Amygdala (tissue), 56 donors: ENCODE measurements at regions not wholly inside any gene's neighbourhood (a gene's known extent, or its start where the extent isn't known, plus 50 kb on each side); places are given as distances from the start of the nearest gene placed in this dataset.
"Not testable (repeated sequence)": the region's sequence is repeated elsewhere in the genome, so short reads cannot be mapped to it uniquely, and the experiment has no call there.

ENCODE experiments used
- DNase-seq, 56 donors: peaks; one replicate each; lab custom pipeline; 2025; lab: John Stamatoyannopoulos, UW

DNA sequence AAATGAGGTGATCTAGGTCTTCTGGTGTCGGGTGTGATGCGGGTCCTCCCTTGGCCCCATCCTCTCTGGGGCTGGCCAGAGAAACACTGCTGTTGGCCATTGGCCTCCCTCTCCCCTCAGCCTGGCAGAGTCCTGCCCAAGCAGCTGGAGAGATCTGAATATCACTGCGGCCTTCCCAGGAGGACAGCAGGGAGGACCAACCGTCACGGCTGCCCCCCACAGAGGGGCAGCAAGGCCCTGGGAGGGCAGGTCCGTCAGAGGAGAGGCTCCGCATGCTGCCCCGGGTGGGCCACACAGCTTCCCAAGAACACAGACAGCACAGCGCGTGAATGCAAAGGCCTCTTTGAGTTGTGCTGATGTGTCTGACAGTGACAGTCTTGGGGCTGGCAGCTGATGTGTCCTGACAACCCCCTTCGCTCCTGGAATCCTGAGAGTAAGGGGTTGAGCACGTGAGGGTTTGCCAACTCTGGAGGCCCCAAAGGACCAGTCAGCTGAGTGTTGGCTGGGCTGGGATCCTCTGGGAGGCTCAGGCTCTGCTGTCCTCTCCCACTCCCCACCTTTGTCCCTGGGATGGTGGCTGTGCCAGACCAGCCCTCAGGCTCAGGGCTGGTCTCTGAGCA lies 132.5 kb upstream of the UNC5B start:
- no peak for DNase-seq

DNA sequence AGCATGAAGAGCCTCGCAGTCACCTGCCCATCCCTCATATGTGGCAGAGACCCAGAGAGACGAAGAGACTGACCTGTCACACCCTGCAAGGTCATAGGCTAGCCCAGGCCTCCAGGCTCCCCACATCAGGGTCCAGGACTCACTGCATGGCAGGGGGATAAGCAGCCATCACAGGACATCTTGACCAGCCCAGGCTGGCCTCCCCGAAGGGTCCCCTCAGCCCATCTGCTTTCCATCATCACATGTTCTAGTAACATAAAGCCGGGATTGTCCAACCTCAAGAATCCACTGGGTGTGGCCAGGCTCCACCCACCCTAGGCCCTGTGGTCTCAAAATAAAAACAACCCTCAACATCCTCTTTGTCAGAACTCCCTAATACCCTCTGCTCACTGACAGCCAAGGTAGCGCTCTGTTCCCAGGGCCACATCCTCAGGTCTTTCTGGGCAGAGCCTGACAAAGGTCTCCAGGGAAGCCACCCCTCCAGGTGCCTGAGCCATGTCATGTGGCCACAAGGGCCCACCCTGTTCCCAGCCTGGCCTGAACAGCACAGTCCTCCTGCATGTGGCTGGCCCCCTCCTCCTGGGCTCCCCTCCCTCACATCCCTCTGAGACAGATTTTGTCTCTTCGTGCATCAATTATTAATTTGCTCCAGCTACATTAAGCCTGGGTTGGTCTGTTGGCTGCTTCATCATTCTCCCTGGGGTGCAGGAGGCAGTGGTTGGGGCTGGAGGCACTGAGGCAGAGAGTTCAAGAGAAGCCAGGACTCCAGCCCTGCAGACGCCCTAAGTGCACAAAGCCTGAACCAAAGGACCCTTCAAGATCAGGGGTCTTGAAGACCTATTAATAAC lies 131.8 kb upstream of the UNC5B start:
- no peak for DNase-seq

DNA sequence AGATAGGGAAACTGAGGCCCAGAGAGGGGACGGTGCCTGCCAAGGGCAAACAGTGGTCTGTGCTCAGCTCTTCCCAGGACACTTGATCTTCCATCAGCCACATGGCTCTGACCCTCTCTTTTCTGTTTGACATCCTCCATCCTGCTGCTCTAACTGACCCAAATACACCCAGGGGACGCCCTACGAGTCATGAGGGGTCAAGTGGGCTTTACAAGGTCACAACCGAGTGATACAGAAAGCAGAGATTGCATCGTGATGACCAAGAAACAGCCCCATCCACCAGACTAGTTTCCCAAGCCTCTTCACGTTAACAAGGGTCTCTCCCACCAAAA lies 131.2 kb upstream of the UNC5B start:
- DNase-seq, result no peak

DNA sequence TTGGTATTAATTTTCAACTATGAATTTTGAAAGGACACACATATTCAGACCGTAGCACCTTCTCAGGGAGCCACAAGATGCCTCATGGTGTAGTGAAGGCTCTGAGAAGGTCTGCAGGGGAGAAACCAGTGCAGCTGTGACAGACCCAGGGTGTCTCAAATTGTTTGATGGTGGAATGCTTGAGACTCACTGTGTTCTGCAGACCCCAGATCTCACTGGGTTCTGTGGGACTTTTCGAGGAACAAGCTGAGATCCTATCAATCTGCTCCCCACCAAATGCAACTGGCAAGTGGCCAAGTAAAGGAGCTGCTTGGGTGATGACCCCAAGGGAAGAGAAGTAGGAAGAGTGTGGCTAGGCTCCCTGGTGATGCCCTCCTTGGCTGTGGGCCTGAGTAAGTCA lies 130.5 kb upstream of the UNC5B start:
- DNase-seq, result no peak

DNA sequence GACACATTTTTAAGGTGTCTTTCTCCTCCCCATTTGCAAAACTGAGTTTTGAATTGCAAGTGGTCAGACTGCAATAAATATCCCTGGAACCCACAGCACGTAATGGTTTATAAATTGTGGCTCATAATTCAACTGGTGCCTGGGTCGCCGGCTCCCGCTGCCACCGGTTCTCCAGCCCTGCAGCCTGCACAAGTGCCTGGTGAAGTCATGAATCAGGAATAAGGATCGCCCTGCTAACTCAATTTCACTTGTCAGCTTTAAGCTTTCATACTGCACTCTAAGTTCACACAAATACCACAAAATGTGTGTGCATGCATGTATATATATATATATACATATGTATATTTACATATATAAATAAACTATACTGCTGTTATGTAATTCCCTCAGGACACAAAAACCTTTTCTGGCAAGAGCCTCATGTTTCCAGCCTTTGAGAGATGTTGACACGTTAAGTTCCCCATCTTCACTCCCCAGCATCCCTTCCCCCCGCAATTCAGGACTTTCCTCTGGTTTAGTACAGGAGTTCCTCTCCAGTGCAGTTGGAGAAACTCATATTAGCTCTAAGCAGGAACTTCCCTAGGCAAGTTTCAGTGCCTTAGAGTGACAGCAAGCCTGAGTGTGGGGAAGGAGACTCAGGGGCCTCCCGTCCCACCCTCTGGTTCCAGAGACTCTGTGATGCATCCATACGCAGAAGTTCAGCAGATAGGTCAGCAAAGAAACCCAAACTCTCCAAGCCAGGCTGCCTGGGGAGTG lies 129.2 kb upstream of the UNC5B start:
- DNase-seq, result no peak

DNA sequence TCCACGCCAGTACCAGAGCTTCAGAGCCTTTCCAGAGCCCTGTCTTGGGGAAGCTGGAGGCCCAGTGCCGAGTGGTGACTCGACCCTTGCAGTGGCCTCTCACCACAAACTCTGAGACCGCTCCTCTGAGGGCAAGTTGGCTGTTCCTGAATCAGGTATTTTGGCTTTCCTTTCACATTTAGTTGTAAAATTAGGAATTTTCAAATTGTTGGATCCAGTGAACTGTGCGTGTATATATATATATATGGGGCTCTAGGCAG lies 128.7 kb upstream of the UNC5B start:
- no peak for DNase-seq

DNA sequence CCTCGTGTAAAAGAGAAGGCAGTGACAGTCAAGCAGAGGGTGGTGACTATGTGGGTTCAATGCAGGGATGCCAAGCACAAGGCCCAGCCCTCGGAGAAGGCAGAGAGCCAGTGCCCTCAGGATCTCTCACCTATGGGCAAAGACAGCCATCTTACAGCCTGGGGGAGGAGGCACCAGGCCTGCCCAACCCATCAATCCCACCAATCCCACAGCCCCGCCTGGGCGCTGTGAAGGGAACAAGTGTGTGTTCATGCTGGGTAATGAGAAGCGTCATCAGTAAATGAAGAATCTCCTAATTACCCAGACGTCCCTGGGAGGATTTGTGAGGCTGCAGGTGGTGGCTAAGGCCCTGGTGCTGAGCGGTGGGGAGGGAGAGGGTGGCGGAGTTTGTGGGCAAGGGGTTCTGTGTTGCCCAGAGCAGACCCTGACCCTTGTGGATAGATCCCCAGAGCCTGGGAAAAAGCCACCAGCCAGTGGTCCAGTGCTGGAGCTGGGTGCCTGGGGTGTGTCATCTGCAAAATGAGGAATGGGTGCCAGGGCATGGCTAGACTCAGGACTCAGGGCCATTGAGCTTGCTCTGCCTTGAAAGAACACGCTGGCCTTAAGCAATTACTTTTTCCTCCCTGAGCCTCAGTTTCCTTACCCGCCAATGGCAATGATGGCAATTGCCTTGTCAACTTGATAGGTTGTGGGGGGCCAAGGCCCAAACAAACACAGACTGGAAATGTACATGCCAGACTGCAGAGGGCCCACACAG lies 128.1 kb upstream of the UNC5B start:
- DNase-seq, result no peak

DNA sequence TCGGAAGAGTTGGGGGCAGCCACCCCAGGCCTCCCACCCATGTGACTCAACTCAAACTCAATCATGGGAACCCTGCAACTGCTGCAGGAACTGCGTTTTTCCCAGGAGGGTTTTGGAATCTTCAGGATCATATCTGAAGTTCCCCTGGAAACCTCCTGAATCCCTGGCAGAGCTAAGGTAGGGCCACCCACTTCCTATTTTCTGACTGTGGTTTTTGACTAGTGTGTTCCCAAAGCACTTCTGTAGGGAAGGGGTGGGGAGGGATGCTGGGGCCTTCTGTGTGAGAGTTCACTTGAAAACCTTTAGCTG lies 127.6 kb upstream of the UNC5B start:
- DNase-seq, result no peak

DNA sequence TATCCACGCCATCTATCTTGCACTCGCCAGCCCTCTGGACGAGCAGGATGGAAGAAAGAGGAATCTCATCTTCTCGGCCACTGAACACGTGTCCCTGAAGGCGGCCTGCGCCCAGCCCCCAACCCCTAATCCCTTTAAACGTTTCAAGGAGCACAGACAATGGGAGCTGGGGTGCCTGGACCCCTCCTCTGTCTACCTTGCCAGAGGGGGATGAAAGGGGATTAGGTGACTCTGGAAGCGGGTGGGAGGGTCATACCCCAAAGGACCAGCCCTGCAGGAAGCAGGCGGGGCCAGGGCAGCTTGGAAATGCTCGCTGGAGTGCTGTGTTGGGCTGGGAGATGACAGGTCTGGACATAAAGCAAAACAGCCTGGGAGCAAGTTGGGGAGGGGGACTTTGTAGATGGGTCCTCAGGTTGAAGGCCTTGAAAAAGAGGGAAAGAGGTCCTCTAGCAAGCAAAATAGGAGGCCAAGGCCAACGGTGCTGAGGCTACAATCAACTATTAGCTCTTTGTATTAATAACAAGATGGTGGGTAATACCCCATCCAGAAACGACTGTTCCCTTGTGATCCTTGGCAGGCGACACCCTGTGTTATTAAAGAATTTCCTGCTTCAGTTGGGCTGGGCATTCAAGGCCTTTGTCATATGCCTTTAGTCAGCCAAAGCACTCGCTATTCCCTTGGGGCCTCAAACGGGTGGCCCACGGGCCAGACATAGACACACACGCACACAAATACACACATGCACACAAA lies 126.5 kb upstream of the UNC5B start:
- DNase-seq, result no peak

DNA sequence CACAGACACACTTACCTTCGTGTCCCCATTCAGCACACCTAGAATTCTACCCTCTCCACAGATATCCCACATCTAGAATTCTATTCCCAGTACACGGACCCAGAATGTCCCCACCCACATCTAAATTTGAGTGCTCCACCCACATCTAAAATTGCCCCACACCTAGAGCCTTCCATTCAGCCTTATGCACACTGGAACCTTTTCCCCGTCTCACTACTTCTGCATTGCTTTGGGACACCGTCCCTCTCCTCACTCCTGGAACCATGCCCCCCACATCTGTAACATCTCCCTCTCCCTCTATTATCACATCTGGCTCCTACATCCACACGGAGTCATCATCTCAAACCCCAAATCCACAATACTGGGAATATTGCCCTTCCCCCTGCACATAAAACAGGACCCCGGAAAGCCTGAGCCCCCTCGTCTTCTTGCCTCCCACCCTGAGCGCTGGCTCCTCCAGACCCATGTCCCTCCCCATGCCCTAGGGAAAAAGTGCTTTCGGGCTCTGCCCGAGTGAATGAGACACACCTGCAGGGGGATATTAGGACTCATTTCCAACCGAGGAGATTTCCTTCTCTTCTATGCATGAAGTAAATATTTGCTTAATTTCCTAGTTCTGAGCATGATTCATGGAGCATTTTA lies 125.8 kb upstream of the UNC5B start:
- DNase-seq, result no peak

DNA sequence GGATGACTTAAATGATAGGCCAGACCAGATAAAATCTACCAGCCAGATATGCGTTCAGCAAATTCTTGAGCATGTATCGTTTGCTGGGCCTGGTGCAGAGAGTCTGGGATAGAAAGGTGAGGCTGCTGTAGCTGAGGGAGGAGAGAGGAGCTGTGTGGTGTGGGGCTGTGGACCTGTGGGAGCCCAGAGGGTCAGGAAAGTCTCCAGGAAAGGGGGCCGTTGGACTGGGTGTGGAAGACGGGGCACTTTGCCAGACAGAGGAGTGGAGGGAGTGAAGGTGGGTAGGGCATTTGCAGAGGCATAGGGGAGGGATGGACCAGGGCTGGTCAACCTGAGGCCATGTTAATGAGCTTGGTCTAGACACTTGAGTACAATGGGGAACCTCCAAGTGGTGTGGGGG lies 124.7 kb upstream of the UNC5B start:
- DNase-seq, result no peak

DNA sequence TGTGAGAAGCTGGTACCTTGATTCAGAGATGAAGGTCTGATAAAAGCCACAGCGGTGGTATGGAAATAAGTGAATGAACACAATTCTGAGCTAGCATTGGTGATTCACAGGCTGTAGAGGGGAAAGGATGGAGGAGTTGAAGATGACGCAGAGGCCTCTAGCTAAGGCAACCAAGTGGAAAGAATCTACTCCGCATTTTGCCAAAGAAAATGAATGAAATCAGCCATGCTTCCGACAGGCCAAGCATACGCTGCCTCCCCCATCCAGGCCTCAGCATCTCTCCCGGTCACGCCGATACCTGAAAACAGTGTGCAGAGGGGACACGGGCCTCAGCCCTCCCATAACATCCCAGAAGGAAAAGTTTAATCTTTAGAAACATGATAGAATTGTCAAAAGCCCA lies 124.3 kb upstream of the UNC5B start:
- no peak for DNase-seq

DNA sequence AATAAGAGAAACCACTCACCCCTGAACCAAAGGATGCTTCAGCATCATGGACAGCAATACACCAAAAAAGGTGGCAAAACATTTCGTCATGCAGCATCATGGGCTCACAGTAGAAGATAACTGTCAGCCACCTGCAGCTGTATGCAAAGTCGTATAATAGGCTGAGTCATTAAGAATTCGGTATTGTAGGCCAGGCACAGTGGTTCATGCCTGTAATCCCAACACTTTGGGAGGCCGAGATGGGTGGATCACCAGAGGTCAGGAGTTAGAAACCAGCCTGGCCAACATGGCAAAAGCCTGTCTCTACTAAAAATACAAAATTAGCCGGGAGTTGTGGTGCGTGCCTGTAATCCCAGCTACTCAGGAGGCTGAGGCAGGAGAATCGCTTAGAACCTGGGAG lies 123.8 kb upstream of the UNC5B start:
- DNase-seq, result not testable (repeated sequence)

DNA sequence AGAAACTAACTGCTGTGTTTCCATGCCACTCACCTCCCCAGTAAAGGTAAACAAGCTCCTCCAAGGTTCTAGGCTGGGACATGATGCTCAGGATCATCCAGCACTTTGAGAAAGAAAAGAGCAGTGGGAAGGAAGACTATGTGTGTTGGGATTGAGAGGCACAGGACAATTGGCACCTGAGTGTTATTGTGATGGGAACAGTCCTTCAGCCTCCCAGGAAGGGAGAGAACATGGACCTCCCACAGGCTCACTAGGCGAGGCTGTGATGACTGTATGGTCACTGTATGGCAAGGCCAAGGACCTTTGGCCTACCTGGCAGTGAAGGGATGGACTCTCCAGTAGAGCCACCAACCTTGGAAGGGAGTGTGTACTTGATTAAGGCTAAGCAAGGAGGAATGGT lies 123.2 kb upstream of the UNC5B start:
- DNase-seq, result no peak

DNA sequence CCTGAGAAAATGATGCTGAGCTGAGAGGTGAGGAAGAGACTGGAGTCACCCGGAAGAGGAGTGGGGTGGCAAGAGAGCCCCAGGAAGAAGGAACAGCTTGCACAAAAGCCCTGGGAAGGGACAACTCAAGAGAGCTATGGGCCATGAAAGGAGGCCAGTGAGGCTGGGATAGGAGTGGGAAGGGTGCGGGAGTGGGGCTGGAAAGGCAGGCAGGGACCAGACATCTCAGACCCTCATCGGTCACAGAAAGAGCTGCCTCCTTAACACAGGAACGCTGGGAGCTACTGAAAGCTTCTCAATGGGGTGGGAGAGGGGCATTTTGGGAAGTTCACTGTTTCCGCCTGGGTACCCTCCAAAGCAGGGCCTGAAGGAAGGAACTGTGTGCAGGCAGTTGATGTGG lies 122.0 kb upstream of the UNC5B start:
- DNase-seq, result no peak

DNA sequence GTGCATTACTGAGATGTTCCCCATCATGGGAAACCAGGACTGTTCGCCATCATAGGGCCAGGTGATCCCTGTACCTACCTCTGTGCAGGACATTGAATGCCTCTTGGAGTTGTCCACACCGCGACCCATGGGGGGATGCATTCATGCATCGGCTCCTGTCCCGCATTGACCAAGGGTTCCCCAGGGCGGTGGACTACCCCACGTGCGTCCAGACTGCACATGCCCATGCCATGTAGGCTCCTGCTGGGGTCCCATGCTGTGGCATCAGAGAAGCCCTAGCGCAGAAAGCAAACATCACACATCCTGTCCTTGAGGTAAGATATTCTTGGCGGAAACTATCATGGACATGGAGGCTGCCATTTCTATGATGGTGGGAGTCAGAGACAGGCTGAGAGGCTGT lies 121.6 kb upstream of the UNC5B start:
- no peak for DNase-seq

DNA sequence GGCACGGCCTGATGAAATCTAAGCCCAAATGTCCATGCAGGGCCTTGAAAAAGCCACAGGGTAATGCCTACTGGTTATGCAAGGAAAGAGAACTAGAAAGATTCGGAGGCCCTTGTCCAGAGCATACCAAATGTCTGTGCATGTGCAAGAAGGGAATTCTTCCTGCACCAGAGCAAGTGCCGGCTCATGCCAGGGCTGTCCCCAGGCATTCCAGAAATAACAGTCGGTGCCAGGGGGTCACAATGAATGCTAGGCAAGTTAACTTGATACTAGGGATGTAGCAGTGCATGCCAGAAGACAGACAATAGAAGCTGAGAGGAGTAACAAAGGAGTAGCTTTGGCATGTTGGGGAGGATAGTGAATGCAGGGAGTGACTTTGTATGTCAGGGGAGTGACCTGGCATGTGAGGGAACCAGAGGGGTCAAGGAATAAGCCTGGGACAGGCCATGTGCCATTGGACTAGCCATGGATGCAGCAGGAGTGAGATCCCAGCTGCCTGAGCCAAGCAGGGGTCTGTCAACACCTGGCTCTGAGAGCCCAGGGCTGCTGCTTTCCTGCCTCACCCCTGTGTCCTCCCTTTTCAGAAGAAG lies 119.5 kb upstream of the UNC5B start:
- no peak for DNase-seq

DNA sequence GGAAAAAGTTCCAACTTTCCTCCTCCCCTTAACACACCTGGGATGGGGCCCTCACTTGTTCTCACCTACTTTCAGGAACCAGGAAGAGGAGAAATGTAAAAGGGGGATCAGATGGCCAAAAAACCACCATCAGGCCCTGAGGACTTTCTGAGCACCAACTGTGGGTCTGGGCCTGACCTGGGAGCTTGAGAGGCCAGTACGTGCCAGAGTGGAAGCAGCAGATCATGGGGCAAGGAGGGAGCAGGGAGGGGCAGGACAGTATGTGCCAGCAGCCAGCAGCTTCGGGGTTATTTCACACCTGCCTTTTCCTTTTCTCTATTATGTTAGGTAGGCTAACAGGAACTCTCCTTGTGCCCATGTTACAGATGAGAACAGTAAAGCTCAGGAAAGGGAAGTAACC lies 118.8 kb upstream of the UNC5B start:
- no peak for DNase-seq

DNA sequence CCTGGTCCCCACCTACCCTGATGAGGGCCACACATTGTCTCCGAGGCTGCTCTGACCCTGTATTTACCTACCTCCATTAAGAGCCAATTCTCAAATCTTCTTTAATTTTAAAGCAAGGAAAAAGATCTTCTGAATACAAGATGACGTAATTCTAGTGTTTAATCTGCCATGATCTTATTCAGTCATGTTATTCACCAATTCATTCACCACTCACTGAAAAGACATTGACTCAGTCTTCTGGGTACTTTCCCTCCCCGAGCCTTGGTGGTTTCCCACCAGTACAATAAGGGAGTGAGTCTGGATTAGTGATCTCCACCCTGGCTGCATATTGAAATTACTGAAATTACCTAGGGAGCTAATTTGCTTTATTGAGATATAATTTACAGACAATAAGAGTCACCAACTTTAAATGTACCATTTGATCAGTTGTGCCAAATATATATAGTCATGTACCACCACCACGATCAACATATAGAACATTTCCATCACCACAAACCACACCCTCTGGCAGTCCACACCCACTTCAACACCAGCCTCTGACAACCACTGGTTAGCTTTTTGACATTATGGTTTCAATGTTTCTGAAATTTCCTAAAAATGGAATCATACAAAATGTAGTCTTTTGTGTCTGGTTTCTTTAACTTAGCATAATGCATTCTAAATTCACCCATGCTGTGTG lies 117.5 kb upstream of the UNC5B start:
- DNase-seq, result no peak
